Suprapubic skin (tissue), 4 donors: ENCODE measurements at regions not wholly inside any gene's neighbourhood (a gene's known extent, or its start where the extent isn't known, plus 50 kb on each side); places are given as distances from the start of the nearest gene placed in this dataset.
"Not testable (repeated sequence)": the region's sequence is repeated elsewhere in the genome, so short reads cannot be mapped to it uniquely, and the experiment has no call there.

Source experiments
- DNase-seq, 2 donors: peaks; one replicate each; pipeline ENCODE4 v3.0.0-alpha.2; 2019; ENCODE audit warnings: low spot score in 2 of 2
- H3K27ac ChIP-seq: fragments of 200-600 bp; sonication (generic); one replicate; pipeline ENCODE4 v1.5.1; 2019
- H3K27me3 ChIP-seq: fragments of 200-600 bp; sonication (generic); one replicate; pipeline ENCODE4 v1.5.1; 2019
- H3K36me3 ChIP-seq: fragments of 200-600 bp; sonication (generic); one replicate; pipeline ENCODE4 v1.5.1; 2019
- H3K4me1 ChIP-seq: fragments of 200-600 bp; sonication (generic); one replicate; pipeline ENCODE4 v1.5.1; 2019
- H3K4me3 ChIP-seq: fragments of 200-600 bp; sonication (generic); one replicate; pipeline ENCODE4 v1.5.1; 2019; ENCODE audit warnings: mild to moderate bottlenecking
- H3K9me3 ChIP-seq: fragments of 200-600 bp; sonication (generic); one replicate; pipeline ENCODE4 v1.5.1; 2019
- EP300 ChIP-seq: sonication (generic); formaldehyde crosslinking; IDR thresholded peaks from one replicate; pipeline ENCODE4 v1.6.1; 2017; ENCODE audit warnings: antibody characterized with exemption
- POLR2A ChIP-seq, 2 donors: fragments of 450-650 bp; IDR thresholded peaks; one replicate each; pipeline ENCODE4 v1.6.1; 2017; ENCODE audit warnings: antibody characterized with exemption in 2 of 2, mild to moderate bottlenecking in 2 of 2, moderate library complexity in 2 of 2
- POLR2AphosphoS5 ChIP-seq, 3 donors: sonication (generic); formaldehyde crosslinking; IDR thresholded peaks; one replicate each; pipeline ENCODE4 v1.6.1; 2017; ENCODE audit warnings: antibody characterized with exemption in 3 of 3
- WGBS: methylation state at CpG from one replicate; pipeline ENCODE4 v1.1.5; 2018; 5-methylcytosine and 5-hydroxymethylcytosine counted together
- TF ChIP-seq, protein P1 (sequence below), 2 donors: fragments of 200-600 bp in 1 of 2; fragments of 450-650 bp in 1 of 2; sonication (generic) in 1 of 2; IDR thresholded peaks; one replicate each; pipeline ENCODE4 v1.5.1; 2016 to 2019; ENCODE audit warnings: antibody characterized with exemption in 2 of 2, mild to moderate bottlenecking in 1 of 2, moderate library complexity in 1 of 2

GRCh38 chr7:16940776-16941175 is 59.0 kb upstream of the AGR3 start:
- TF ChIP-seq, protein P1, sequence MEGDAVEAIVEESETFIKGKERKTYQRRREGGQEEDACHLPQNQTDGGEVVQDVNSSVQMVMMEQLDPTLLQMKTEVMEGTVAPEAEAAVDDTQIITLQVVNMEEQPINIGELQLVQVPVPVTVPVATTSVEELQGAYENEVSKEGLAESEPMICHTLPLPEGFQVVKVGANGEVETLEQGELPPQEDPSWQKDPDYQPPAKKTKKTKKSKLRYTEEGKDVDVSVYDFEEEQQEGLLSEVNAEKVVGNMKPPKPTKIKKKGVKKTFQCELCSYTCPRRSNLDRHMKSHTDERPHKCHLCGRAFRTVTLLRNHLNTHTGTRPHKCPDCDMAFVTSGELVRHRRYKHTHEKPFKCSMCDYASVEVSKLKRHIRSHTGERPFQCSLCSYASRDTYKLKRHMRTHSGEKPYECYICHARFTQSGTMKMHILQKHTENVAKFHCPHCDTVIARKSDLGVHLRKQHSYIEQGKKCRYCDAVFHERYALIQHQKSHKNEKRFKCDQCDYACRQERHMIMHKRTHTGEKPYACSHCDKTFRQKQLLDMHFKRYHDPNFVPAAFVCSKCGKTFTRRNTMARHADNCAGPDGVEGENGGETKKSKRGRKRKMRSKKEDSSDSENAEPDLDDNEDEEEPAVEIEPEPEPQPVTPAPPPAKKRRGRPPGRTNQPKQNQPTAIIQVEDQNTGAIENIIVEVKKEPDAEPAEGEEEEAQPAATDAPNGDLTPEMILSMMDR (IDR thresholded peaks at IDR 0.05): no peak
- TF ChIP-seq POLR2AphosphoS5 (IDR thresholded peaks at IDR 0.05) (no peak), POLR2A (IDR thresholded peaks at IDR 0.05) (no peak), EP300 (no peak)
- Histone ChIP-seq H3K27me3 (no peaks in the 10 kb centered on the region), H3K9me3 (no peaks in the 10 kb centered on the region), H3K36me3 (no peaks in the 10 kb centered on the region), H3K27ac (no peak overlapping the region), H3K4me3 (no peak overlapping the region), H3K4me1 (no peaks in the 10 kb centered on the region)
- DNase-seq: no peak

- Histone ChIP-seq H3K36me3 (no peaks in the 10 kb centered on the region), H3K9me3 (peaks cover 3% of the 10 kb centered on the region), H3K4me1 (no peaks in the 10 kb centered on the region), H3K27me3 (no peaks in the 10 kb centered on the region), H3K27ac (no peak overlapping the region), H3K4me3 (no peak overlapping the region)
- DNase-seq: no peak
- WGBS: 92% methylated on average over 2 of the region's 21 CpGs
- TF ChIP-seq POLR2A (IDR thresholded peaks at IDR 0.05) (no peak), POLR2AphosphoS5 (IDR thresholded peaks at IDR 0.05) (no peak), EP300 (no peak)
- TF ChIP-seq, protein P1 (IDR thresholded peaks at IDR 0.05): no peak
Observed at GRCh38 chr7:16942929-16943509, 61.2 kb upstream of the AGR3 start.

DNA sequence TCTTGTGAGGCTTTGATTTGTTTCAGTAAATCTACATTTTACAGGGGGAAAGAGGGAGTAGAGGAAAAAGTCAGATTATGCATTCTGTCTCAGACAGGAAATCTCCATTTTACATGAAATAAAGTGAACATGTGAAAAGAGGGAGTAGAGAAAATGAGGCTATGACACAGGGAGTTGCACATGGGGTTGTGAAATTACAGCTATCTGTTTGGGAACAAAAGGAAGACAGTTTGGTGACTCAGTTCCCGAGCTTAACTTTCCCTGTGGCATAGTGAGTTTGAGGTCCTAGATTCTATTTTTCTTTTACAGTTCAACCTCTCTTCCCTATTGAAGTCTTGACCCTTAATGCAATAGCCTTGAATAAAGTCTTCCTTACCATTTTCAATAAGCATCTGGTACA is 63.2 kb upstream of the AGR3 start:
- Histone ChIP-seq H3K27ac (no peak overlapping the region), H3K4me3 (no peak overlapping the region), H3K9me3 (peaks cover 11% of the 10 kb centered on the region), H3K27me3 (no peaks in the 10 kb centered on the region), H3K36me3 (no peaks in the 10 kb centered on the region), H3K4me1 (no peaks in the 10 kb centered on the region)
- 83% methylated on average over 1 of the region's 1 CpG for WGBS
- DNase-seq: no peak
- TF ChIP-seq, protein P1 (IDR thresholded peaks at IDR 0.05): no peak
- TF ChIP-seq POLR2A (IDR thresholded peaks at IDR 0.05) (no peak), POLR2AphosphoS5 (IDR thresholded peaks at IDR 0.05) (no peak), EP300 (no peak)

GRCh38 chr7:16945372-16945771 is 63.6 kb upstream of the AGR3 start:
- TF ChIP-seq, protein P1 (IDR thresholded peaks at IDR 0.05): no peak
- TF ChIP-seq EP300: no peak
- no peak for TF ChIP-seq POLR2A (IDR thresholded peaks at IDR 0.05)
- TF ChIP-seq POLR2AphosphoS5 (IDR thresholded peaks at IDR 0.05): no peak
- no peaks in the 10 kb centered on the region for H3K4me1 ChIP-seq
- H3K4me3 ChIP-seq: no peak overlapping the region
- WGBS: 88% methylated on average over 5 of the region's 5 CpGs
- H3K36me3 ChIP-seq: no peaks in the 10 kb centered on the region
- DNase-seq: no peak
- no peak overlapping the region for H3K27ac ChIP-seq
- H3K9me3 ChIP-seq: peaks cover 11% of the 10 kb centered on the region
- H3K27me3 ChIP-seq: no peaks in the 10 kb centered on the region

DNA sequence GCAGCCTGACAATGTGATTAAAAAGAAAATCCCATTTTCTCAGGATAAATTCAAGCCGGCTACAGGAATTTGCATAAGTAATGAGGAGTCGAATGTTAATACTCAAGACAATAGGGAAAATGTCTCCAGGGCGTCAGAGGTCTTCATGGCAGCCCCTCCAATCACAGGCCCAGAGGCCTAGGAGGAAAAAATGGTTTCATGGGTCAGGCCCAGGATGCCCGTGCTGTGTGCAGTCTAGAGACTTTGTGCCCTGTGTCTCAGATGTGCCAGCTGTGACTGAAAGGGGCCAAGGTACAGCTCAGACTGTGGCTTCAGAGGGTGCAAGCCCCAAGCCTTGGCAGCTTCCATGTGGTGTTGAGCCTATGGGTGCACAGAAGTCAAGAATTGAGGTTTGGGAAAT is 66.3 kb upstream of the AGR3 start:
- H3K4me1 ChIP-seq, H3K27ac ChIP-seq, H3K27me3 ChIP-seq, DNase-seq, H3K36me3 ChIP-seq, H3K4me3 ChIP-seq: not testable (repeated sequence)
- H3K9me3 ChIP-seq: peaks cover 11% of the 10 kb centered on the region
- whole genome bisulfite sequencing: 96% methylated on average over 4 of the region's 4 CpGs

GRCh38 chr7:16951483-16952080 is 69.8 kb upstream of the AGR3 start:
- Histone ChIP-seq H3K27me3 (no peaks in the 10 kb centered on the region), H3K9me3 (peaks cover 11% of the 10 kb centered on the region), H3K27ac (no peak overlapping the region), H3K36me3 (no peaks in the 10 kb centered on the region), H3K4me1 (no peaks in the 10 kb centered on the region), H3K4me3 (peak overlapping the region; percentile 12)
- DNase-seq: no peak
- 56% methylated on average over 3 of the region's 3 CpGs for WGBS
- TF ChIP-seq EP300 (no peak), POLR2AphosphoS5 (IDR thresholded peaks at IDR 0.05) (no peak), POLR2A (IDR thresholded peaks at IDR 0.05) (no peak)
- TF ChIP-seq, protein P1 (IDR thresholded peaks at IDR 0.05): no peak
